HCT116 (cell line): ENCODE measurements at regions not wholly inside any gene's neighbourhood (a gene's known extent, or its start where the extent isn't known, plus 50 kb on each side); places are given as distances from the start of the nearest gene placed in this dataset.

ENCODE experiments used
- ATAC-seq: fragments of 200-7000 bp; cut with Tn5 transposase; 2 replicates; pipeline ENCODE4 v1.9.1; 2020; ENCODE audit warnings: mild to moderate bottlenecking, moderate library complexity
- BruUV-seq: library from RNA; stranded (reverse); fragments of 400-500 nt; replicated peaks from 2 replicates; lab custom pipeline; 2021; lab: Mats Ljungman, UMichigan
- CTCF ChIA-PET: fragments of 300-600 bp; sonication (Branson Sonifier 250); formaldehyde crosslinking; loops from one replicate; lab custom pipeline; 2021; ENCODE audit warnings: antibody characterized with exemption; lab: Charles Lee
- POLR2A ChIA-PET: fragments of 300-600, 350-600 bp; sonication (Branson Sonifier 250); formaldehyde crosslinking; loops from one replicate; lab custom pipeline; 2021; ENCODE audit warnings: antibody characterized with exemption; lab: Charles Lee
- RAD21 ChIA-PET, 2 experiments: fragments of 300-600 bp; sonication (Branson Sonifier 250); formaldehyde crosslinking; loops; one replicate each; lab custom pipeline; 2023; ENCODE audit warnings: low total read pairs in 2 of 2; ENCODE audit not compliant: uncharacterized antibody in 2 of 2, unreplicated experiment in 2 of 2, low non-redundant PET in 1 of 2; lab: Charles Lee
- DNase-seq: peaks from one replicate; pipeline ENCODE4 v3.0.0-alpha.2; 2010; ENCODE audit warnings: low read depth, low spot score
- H2AFZ ChIP-seq: fragments of 200-600 bp; shearing (Covaris generic), sonication (generic); 2 replicates; pipeline ENCODE4 v1.6.1; 2017; ENCODE audit warnings: low read depth, mixed run types, mixed read lengths, antibody characterized with exemption, low read length; ENCODE audit not compliant: poor library complexity, severe bottlenecking
- H3K27ac ChIP-seq: 2 replicates; pipeline ENCODE4 v1.5.1; 2012; ENCODE audit warnings: low read depth, low read length
- H3K27me3 ChIP-seq: fragments of 200-600 bp; sonication (generic); 2 replicates; pipeline ENCODE4 v1.6.1; 2016; ENCODE audit warnings: mixed run types, low read length, mixed read lengths; ENCODE audit not compliant: insufficient read depth
- H3K36me3 ChIP-seq, 2 experiments: fragments of 200-500 bp in 1 of 2; fragments of 200-600 bp in 1 of 2; sonication (Bioruptor generic) in 1 of 2; sonication (generic) in 1 of 2; 2 replicates each; pipeline versions ENCODE4 v1.5.1 to v1.6.1; 2014 to 2016; ENCODE audit warnings: low read length in 2 of 2, inconsistent platforms in 1 of 2, mixed read lengths in 1 of 2, mixed run types in 1 of 2; ENCODE audit not compliant: insufficient read depth in 2 of 2, control insufficient read depth in 1 of 2
- H3K4me1 ChIP-seq, 2 experiments: fragments of 200-600 bp in 1 of 2; sonication (generic) in 1 of 2; 2 replicates each; pipeline versions ENCODE4 v1.5.1 to v1.6.1; 2012 to 2017; ENCODE audit warnings: low read length in 2 of 2, inconsistent platforms in 1 of 2, mild to moderate bottlenecking in 1 of 2, mixed read lengths in 1 of 2, mixed run types in 1 of 2, moderate library complexity in 1 of 2; ENCODE audit not compliant: insufficient read depth in 2 of 2, control insufficient read depth in 1 of 2
- H3K4me2 ChIP-seq: fragments of 200-600 bp; sonication (generic); 2 replicates; pipeline ENCODE4 v1.6.1; 2017; ENCODE audit warnings: mixed run types, low read length, mixed read lengths
- H3K4me3 ChIP-seq, 2 experiments: fragments of 200-600 bp in 1 of 2; sonication (generic) in 1 of 2; replicated peaks in 1 of 2; 2 replicates each; pipeline ENCODE4 v1.5.1; 2011 to 2016; ENCODE audit warnings: low read length in 2 of 2, control low read depth in 1 of 2, low read depth in 1 of 2, mild to moderate bottlenecking in 1 of 2, mixed read lengths in 1 of 2, mixed run types in 1 of 2
- H3K79me2 ChIP-seq: fragments of 200-600 bp; sonication (generic); 2 replicates; pipeline ENCODE4 v1.6.1; 2017; ENCODE audit warnings: mild to moderate bottlenecking, mixed run types, low read length, moderate library complexity, mixed read lengths; ENCODE audit not compliant: insufficient read depth
- H3K9ac ChIP-seq: fragments of 200-600 bp; sonication (generic); 2 replicates; pipeline ENCODE4 v1.6.1; 2016; ENCODE audit warnings: low read length, mixed read lengths
- H3K9me2 ChIP-seq: fragments of 200-600 bp; sonication (generic), shearing (Covaris generic); 2 replicates; pipeline ENCODE4 v1.6.1; 2017; ENCODE audit warnings: mixed run types, mild to moderate bottlenecking, moderate library complexity; ENCODE audit not compliant: insufficient read depth
- H3K9me3 ChIP-seq, 2 experiments: fragments of 200-500 bp in 1 of 2; fragments of 200-600 bp in 1 of 2; sonication (Bioruptor generic) in 1 of 2; sonication (generic) in 1 of 2; 2 replicates each; pipeline ENCODE4 v1.6.1; 2014 to 2017; ENCODE audit warnings: low read length in 2 of 2, mixed read lengths in 2 of 2, inconsistent platforms in 1 of 2, low read depth in 1 of 2, mild to moderate bottlenecking in 1 of 2, mixed run types in 1 of 2, moderate library complexity in 1 of 2; ENCODE audit not compliant: control insufficient read depth in 1 of 2, insufficient read depth in 1 of 2
- H4K20me1 ChIP-seq: fragments of 200-600 bp; sonication (generic), shearing (Covaris generic); 2 replicates; pipeline ENCODE4 v1.6.1; 2017; ENCODE audit warnings: mixed run types, mild to moderate bottlenecking, moderate library complexity; ENCODE audit not compliant: insufficient read depth
- CEBPB ChIP-seq: IDR thresholded peaks from 2 replicates; pipeline ENCODE4 v1.6.1; 2012; ENCODE audit warnings: low read depth
- EZH2phosphoT487 ChIP-seq: fragments of 200-600 bp; IDR thresholded peaks from 2 replicates; pipeline ENCODE4 v1.6.1; 2018; ENCODE audit warnings: antibody characterized with exemption, borderline replicate concordance
- POLR2A ChIP-seq: IDR thresholded peaks from 2 replicates; pipeline ENCODE4 v1.7.0; 2011; ENCODE audit warnings: borderline replicate concordance; ENCODE audit not compliant: insufficient read depth, insufficient read length; ENCODE audit errors: extremely low read depth
- RAD21 ChIP-seq: IDR thresholded peaks from 2 replicates; pipeline ENCODE4 v1.6.1; 2012; ENCODE audit warnings: low read depth, mild to moderate bottlenecking
- SIN3A ChIP-seq: IDR thresholded peaks from 2 replicates; pipeline ENCODE4 v1.6.1; 2012; ENCODE audit warnings: low read depth
- ZBTB33 ChIP-seq: IDR thresholded peaks from 2 replicates; pipeline ENCODE4 v1.6.1; 2011; ENCODE audit warnings: mild to moderate bottlenecking, low read length, moderate library complexity; ENCODE audit not compliant: insufficient replicate concordance; ENCODE audit errors: extremely low read depth
- intact Hi-C: fragments of 100-400 bp; cut with micrococcal nuclease; formaldehyde crosslinking; loops from 2 replicates; pipeline ENCODE4 v1.10.0; 2022

GRCh38 chr15:29544513-29545128 lies 275.0 kb upstream of the NSMCE3 start:
- Histone ChIP-seq H2AFZ (no peak overlapping the region), H3K9me2 (no peaks in the 10 kb centered on the region), H3K4me3 (no peak overlapping the region)
- no TSS peak for BruUV-seq
- ChIA-PET RAD21 (no interaction called here), POLR2A (no interaction called here), CTCF (no interaction called here)
- intact Hi-C loops = no loop called here
- TF ChIP-seq SIN3A = no peak
- no peak for TF ChIP-seq RAD21
- no peak for TF ChIP-seq ZBTB33
- no peak for TF ChIP-seq POLR2A
- TF ChIP-seq EZH2phosphoT487 = no peak
- TF ChIP-seq, all 23 proteins: peak for 0
- Histone ChIP-seq H3K27me3 (peaks cover 23% of the 10 kb centered on the region; the same call in 1 of the 2 replicates), H3K9me3 (peaks cover 0 to 7% of the 10 kb centered on the region in 2 experiments; a peak in 1 of 4 replicates), H3K4me2 (no peak overlapping the region), H3K36me3 (no peaks in the 10 kb centered on the region), H3K9ac (no peak overlapping the region), H4K20me1 (no peaks in the 10 kb centered on the region), H3K79me2 (no peaks in the 10 kb centered on the region), H3K4me1 (no peaks in the 10 kb centered on the region), H3K27ac (no peak overlapping the region)
- ATAC-seq (no peak), DNase-seq (no peak)

- no TSS peak for BruUV-seq
- H2AFZ ChIP-seq = no peak overlapping the region
- ChIA-PET CTCF (no interaction called here), RAD21 (no interaction called here), POLR2A (no interaction called here)
- no peaks in the 10 kb centered on the region for H3K4me1 ChIP-seq
- peaks cover 25% of the 10 kb centered on the region; the same call in 1 of the 2 replicates for H3K27me3 ChIP-seq
- no peaks in the 10 kb centered on the region for H4K20me1 ChIP-seq
- no peak overlapping the region for H3K9ac ChIP-seq
- H3K9me2 ChIP-seq = no peaks in the 10 kb centered on the region
- H3K4me3 ChIP-seq = no peak overlapping the region
- no peak overlapping the region for H3K27ac ChIP-seq
- no peak overlapping the region for H3K4me2 ChIP-seq
- TF ChIP-seq POLR2A (no peak), CEBPB (no peak)
- intact Hi-C loops = no loop called here
- peaks cover 0 to 7% of the 10 kb centered on the region in 2 experiments; a peak in 1 of 4 replicates for H3K9me3 ChIP-seq
- DNase-seq = no peak
- no peaks in the 10 kb centered on the region for H3K79me2 ChIP-seq
- no peak for ATAC-seq
- H3K36me3 ChIP-seq = no peaks in the 10 kb centered on the region
Observed at GRCh38 chr15:29542994-29543393, 273.4 kb upstream of the NSMCE3 start.
